ENCODE measurements at regions not wholly inside any gene's neighbourhood (a gene's known extent, or its start where the extent isn't known, plus 50 kb on each side); places are given as distances from the start of the nearest gene placed in this dataset.
"Not testable (repeated sequence)": the region's sequence is repeated elsewhere in the genome, so short reads cannot be mapped to it uniquely, and the experiment has no call there.

DNA sequence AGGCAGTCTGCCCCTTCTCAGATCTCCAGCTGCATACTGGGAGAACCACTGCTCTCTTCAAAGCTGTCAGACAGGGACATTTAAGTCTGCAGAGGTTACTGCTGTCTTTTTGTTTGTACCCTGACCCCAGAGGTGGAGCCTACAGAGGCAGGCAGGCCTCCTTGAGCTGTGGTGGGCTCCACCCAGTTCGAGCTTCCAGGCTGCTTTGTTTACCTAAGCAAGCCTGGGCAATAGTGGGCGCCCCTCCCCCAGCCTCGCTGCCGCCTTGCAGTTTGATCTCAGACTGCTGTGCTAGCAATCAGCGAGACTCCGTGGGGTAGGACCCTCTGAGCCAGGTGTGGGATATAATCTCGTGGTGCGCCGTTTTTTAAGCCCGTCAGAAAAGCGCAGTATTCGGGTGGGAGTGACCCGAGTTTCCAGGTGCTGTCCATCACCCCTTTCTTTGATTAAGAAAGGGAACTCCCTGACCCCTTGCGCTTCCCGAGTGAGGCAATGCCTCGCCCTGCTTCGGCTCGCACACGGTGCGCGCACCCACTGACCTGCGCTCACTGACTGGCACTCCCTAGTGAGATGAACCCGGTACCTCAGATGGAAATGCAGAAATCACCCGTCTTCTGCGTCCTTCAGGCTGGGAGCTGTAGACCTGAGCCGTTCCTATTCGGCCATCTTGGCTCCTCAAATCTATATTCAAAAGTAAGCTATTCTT is 224.4 kb downstream of the ZNF326 start:
- not testable (repeated sequence) for ATAC-seq; H3F3A ChIP-seq (replicated peaks; ENCODE audit: low read depth); H3K9me3 Mint-ChIP-seq; H3K79me2 ChIP-seq (replicated peaks; ENCODE audit: insufficient read depth); H3K36me3 Mint-ChIP-seq (ENCODE audit: low read depth); H3K27me3 Mint-ChIP-seq (ENCODE audit: insufficient read depth, low read depth, poor library complexity); H3K27me3 ChIP-seq (ENCODE audit: insufficient read depth); H3K36me3 ChIP-seq (ENCODE audit: insufficient read depth); H3K9me2 ChIP-seq (ENCODE audit: insufficient read depth); H4K20me1 ChIP-seq (replicated peaks; ENCODE audit: insufficient read depth)
- peak overlapping the region; percentile 51 for H3K4me3 ChIP-seq
- Mint-ChIP-seq H3K4me1 (peaks cover 11% of the 10 kb centered on the region; the same call in 2 of the 3 replicates), H3K4me3 (peak overlapping the region; percentile 88), H3K27ac (peak overlapping the region; percentile 98)
- peak overlapping the region; percentile 80 for H2AFZ ChIP-seq
- peaks cover 12% of the 10 kb centered on the region; the same call in 1 of the 2 replicates for H3K4me1 ChIP-seq (ENCODE audit: insufficient read depth)
- peak overlapping the region; percentile 4; the same call in 1 of the 2 replicates for H3K27ac ChIP-seq (ENCODE audit: low read depth)
- H3K4me2 ChIP-seq: peak overlapping the region; percentile 66
- DNase-seq (ENCODE audit: low spot score): peak; percentile 14

DNA sequence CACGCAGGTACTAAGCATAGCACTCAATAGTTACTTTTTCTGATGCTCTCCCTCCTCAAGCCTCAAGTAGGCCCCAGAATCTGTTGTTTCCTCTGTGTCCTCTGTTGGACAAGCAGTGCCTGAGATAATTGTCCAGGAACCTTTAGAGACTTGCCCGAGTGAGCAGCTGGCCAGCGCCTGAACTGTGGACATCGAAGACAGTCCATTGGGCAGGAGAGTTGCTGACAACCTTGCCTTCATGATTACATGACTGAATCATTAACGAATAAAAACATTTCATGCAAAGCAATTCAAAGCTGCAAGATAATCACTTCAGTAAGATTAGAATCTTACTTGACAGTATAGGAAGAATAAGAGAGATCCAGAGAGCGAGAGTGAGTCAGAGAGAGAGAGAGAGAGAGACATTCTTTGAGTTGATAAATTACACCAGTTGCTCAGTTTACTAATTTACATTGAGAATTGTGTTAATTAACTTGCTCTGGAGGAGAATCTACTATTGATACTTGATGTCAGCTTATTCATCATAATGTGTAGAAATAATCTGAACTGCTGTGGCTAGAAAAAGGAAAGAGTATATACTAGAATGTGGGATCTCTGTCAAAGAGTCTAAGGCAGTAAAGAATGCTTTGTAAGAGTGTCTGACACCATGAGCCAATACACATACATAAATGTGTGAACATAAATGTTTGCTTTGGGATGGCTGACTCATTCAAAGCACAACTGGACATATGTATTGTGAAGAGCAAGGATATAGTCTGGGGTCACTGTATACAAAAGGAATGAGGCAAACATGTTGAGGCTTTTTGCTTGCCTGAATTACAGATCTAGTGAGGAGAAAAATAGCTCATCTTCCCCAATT is 216.0 kb downstream of the ZNF326 start:
- Histone ChIP-seq H4K20me1 (replicated peaks; ENCODE audit: insufficient read depth) (no peaks in the 10 kb centered on the region), H3K4me1 (ENCODE audit: insufficient read depth) (no peaks in the 10 kb centered on the region), H3K4me3 (no peak overlapping the region), H3F3A (replicated peaks; ENCODE audit: low read depth) (no peaks in the 10 kb centered on the region), H3K9me2 (ENCODE audit: insufficient read depth) (no peaks in the 10 kb centered on the region), H3K79me2 (replicated peaks; ENCODE audit: insufficient read depth) (no peaks in the 10 kb centered on the region), H2AFZ (no peak overlapping the region), H3K36me3 (ENCODE audit: insufficient read depth) (no peaks in the 10 kb centered on the region), H3K27ac (ENCODE audit: low read depth) (no peak overlapping the region), H3K27me3 (ENCODE audit: insufficient read depth) (no peaks in the 10 kb centered on the region), H3K4me2 (no peak overlapping the region)
- no peaks in the 10 kb centered on the region for H3K9me3 Mint-ChIP-seq
- TF ChIP-seq, protein P1, sequence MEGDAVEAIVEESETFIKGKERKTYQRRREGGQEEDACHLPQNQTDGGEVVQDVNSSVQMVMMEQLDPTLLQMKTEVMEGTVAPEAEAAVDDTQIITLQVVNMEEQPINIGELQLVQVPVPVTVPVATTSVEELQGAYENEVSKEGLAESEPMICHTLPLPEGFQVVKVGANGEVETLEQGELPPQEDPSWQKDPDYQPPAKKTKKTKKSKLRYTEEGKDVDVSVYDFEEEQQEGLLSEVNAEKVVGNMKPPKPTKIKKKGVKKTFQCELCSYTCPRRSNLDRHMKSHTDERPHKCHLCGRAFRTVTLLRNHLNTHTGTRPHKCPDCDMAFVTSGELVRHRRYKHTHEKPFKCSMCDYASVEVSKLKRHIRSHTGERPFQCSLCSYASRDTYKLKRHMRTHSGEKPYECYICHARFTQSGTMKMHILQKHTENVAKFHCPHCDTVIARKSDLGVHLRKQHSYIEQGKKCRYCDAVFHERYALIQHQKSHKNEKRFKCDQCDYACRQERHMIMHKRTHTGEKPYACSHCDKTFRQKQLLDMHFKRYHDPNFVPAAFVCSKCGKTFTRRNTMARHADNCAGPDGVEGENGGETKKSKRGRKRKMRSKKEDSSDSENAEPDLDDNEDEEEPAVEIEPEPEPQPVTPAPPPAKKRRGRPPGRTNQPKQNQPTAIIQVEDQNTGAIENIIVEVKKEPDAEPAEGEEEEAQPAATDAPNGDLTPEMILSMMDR (conservative IDR thresholded peaks at IDR 0.05; ENCODE audit: low read depth in 2 of 2): no peak
- TF ChIP-seq ZNF114 (CRISPR knock-in tag; IDR thresholded peaks at IDR 0.05) (no peak), NANOG (IDR thresholded peaks at IDR 0.05; ENCODE audit: borderline replicate concordance) (no peak), JUNB (IDR thresholded peaks at IDR 0.05; ENCODE audit: unreplicated experiment) (no peak), CREB1 (CRISPR knock-in tag; IDR thresholded peaks at IDR 0.05; ENCODE audit: low read depth) (no peak), EZH2 (IDR thresholded peaks at IDR 0.05; ENCODE audit: low read depth, unreplicated experiment) (no peak)
- TF ChIP-seq, protein P2, sequence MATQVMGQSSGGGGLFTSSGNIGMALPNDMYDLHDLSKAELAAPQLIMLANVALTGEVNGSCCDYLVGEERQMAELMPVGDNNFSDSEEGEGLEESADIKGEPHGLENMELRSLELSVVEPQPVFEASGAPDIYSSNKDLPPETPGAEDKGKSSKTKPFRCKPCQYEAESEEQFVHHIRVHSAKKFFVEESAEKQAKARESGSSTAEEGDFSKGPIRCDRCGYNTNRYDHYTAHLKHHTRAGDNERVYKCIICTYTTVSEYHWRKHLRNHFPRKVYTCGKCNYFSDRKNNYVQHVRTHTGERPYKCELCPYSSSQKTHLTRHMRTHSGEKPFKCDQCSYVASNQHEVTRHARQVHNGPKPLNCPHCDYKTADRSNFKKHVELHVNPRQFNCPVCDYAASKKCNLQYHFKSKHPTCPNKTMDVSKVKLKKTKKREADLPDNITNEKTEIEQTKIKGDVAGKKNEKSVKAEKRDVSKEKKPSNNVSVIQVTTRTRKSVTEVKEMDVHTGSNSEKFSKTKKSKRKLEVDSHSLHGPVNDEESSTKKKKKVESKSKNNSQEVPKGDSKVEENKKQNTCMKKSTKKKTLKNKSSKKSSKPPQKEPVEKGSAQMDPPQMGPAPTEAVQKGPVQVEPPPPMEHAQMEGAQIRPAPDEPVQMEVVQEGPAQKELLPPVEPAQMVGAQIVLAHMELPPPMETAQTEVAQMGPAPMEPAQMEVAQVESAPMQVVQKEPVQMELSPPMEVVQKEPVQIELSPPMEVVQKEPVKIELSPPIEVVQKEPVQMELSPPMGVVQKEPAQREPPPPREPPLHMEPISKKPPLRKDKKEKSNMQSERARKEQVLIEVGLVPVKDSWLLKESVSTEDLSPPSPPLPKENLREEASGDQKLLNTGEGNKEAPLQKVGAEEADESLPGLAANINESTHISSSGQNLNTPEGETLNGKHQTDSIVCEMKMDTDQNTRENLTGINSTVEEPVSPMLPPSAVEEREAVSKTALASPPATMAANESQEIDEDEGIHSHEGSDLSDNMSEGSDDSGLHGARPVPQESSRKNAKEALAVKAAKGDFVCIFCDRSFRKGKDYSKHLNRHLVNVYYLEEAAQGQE (IDR thresholded peaks at IDR 0.05; ENCODE audit: unreplicated experiment): no peak
- no peak overlapping the region for H3K4me3 Mint-ChIP-seq
- no peak for ATAC-seq
- H3K4me1 Mint-ChIP-seq: peaks cover 11% of the 10 kb centered on the region; the same call in 1 of the 3 replicates
- H3K27me3 Mint-ChIP-seq (ENCODE audit: insufficient read depth, low read depth, poor library complexity): no peaks in the 10 kb centered on the region
- no peaks in the 10 kb centered on the region for H3K36me3 Mint-ChIP-seq (ENCODE audit: low read depth)
- H3K27ac Mint-ChIP-seq: no peak overlapping the region
- DNase-seq (ENCODE audit: low spot score): no peak

All from GM23338 (cell line).